HL-60 (cell line): ENCODE measurements at regions not wholly inside any gene's neighbourhood (a gene's known extent, or its start where the extent isn't known, plus 50 kb on each side); places are given as distances from the start of the nearest gene placed in this dataset.

Experiments used
- CTCF ChIP-seq: IDR thresholded peaks from one replicate; pipeline ENCODE4 v1.5.1; 2011; ENCODE audit warnings: low read length, control low read depth, inconsistent platforms; ENCODE audit not compliant: insufficient read depth
- POLR2AphosphoS5 ChIP-seq: IDR thresholded peaks from 2 replicates; pipeline ENCODE4 v1.6.1; 2012; ENCODE audit warnings: low read depth

- TF ChIP-seq CTCF (no peak), POLR2AphosphoS5 (no peak)
Observed at GRCh38 chr5:74493411-74493810, 147.1 kb downstream of the ENC1 start.
